H1 (cell line): ENCODE measurements at regions not wholly inside any gene's neighbourhood (a gene's known extent, or its start where the extent isn't known, plus 50 kb on each side); places are given as distances from the start of the nearest gene placed in this dataset.
A peak's percentile ranks its signal among the peaks of the same experiment; 100 is the strongest.

Experiments used
- TEAD4 ChIP-seq: IDR thresholded peaks from 2 replicates; pipeline ENCODE4 v1.6.1; 2012; ENCODE audit warnings: low read depth, low read length, inconsistent platforms, mixed read lengths

DNA sequence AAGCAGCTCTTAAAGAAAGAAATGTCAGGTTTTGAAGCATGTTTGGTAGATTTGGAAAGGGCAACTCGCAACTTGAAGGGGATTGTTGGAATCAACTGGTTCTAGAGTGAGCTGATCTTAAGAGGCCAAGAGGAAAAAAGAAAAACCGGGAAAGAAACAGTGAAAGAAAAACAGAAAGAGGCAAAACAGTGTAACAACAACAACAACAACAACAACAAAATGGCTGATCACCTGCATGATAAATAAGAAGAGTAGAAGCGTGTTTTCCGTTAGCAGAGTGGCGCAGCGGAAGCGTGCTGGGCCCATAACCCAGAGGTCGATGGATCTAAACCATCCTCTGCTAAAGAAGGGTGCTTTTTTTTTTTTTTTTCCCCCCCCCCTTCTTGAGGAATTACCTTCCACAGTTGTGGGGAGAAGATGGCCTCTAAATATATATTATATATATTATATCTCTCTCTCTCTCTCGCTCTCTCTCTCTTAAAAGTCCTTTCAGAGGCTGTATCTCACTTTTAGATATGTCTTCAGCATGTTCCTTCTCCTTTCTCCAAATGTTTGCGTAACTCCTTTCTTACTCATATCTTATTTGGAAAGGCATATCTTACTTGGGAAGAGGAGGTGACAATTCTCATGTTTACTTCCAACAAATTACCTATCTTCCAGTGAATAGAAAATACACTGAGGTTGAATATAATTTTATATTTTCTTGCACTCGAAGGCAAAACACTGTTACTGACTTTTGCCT is 134.4 kb downstream of the OR2B2 start (continued):
- TF ChIP-seq TEAD4 = peak; percentile 61; the same call in 1 of the 2 replicates
